Right lobe of liver (tissue), 6 donors: ENCODE measurements at regions not wholly inside any gene's neighbourhood (a gene's known extent, or its start where the extent isn't known, plus 50 kb on each side); places are given as distances from the start of the nearest gene placed in this dataset.

Experiments
- ATAC-seq, 4 donors: fragments of 200-7000 bp; cut with Tn5 transposase; one replicate each; pipeline ENCODE4 v1.9.1; 2020; ENCODE audit warnings: mild to moderate bottlenecking in 4 of 4, moderate library complexity in 4 of 4
- DNase-seq, 3 donors: peaks; one replicate each; pipeline ENCODE4 v3.0.0-alpha.2; 2020
- H3K27ac ChIP-seq, 3 donors: fragments of 200-600 bp; one replicate each; pipeline ENCODE4 v1.8.0; 2022
- H3K27me3 ChIP-seq, 2 donors: fragments of 200-600 bp; one replicate each; pipeline ENCODE4 v1.8.0; 2022
- H3K36me3 ChIP-seq, 4 donors: fragments of 200-600 bp; sonication (generic) in 1 of 4; one replicate each; pipeline versions ENCODE4 v1.5.1 to v1.8.0; 2017 to 2022; ENCODE audit warnings: control low read depth in 1 of 4
- H3K4me1 ChIP-seq, 4 donors: fragments of 200-600 bp; sonication (generic) in 1 of 4; one replicate each; pipeline versions ENCODE4 v1.5.1 to v1.8.0; 2017 to 2022; ENCODE audit warnings: control low read depth in 1 of 4
- H3K4me3 ChIP-seq, 3 donors: fragments of 200-600 bp; one replicate each; pipeline ENCODE4 v1.8.0; 2022
- H3K9me3 ChIP-seq, 4 donors: fragments of 200-600 bp; sonication (generic) in 1 of 4; one replicate each; pipeline versions ENCODE4 v1.5.1 to v1.8.0; 2017 to 2022; ENCODE audit warnings: control low read depth in 1 of 4
- CTCF ChIP-seq, 4 donors: fragments of 200-600 bp in 3 of 4; fragments of 450-650 bp in 1 of 4; IDR thresholded peaks; one replicate each; pipeline versions ENCODE4 v1.5.1 to v1.8.0; 2016 to 2022; ENCODE audit warnings: antibody characterized with exemption in 4 of 4, mild to moderate bottlenecking in 2 of 4
- POLR2A ChIP-seq: fragments of 450-650 bp; IDR thresholded peaks from one replicate; pipeline ENCODE4 v1.6.1; 2017; ENCODE audit warnings: antibody characterized with exemption, mild to moderate bottlenecking
- WGBS: methylation state at CpG from one replicate; pipeline ENCODE4 v1.1.6; 2018; ENCODE audit warnings: low coverage, low lambda C conversion rate; ENCODE audit not compliant: insufficient coverage; ENCODE audit errors: missing lambda C conversion rate; 5-methylcytosine and 5-hydroxymethylcytosine counted together
- intact Hi-C, 2 donors: fragments of 100-400 bp; cut with DNase I; formaldehyde crosslinking; loops; one replicate each; pipeline versions ENCODE4 v1.11.2 to v1.14.1; 2022
- donor health status: DM: no; HTN: yes; CAD: no.
- donor health status: DM: no; HTN: no; CAD: no.
- donor health status: DM: no; HTN: no; CAD: no.
- donor health status: DM: no; HTN: yes; CAD: no.
- donor health status: DM: no; HTN: yes; CAD: no.

GRCh38 chr3:56856752-56857151, 55.0 kb upstream of the ARHGEF3 start:
- no peak overlapping the region for H3K27ac ChIP-seq
- ATAC-seq (no peak), DNase-seq (no peak)
- TF ChIP-seq CTCF (IDR thresholded peaks at IDR 0.05): no peak
- TF ChIP-seq POLR2A: no peak
- no peaks in the 10 kb centered on the region for H3K4me1 ChIP-seq
- intact Hi-C loops: no loop called here
- H3K9me3 ChIP-seq: no peaks in the 10 kb centered on the region
- no peak overlapping the region for H3K4me3 ChIP-seq
- H3K36me3 ChIP-seq: no peaks in the 10 kb centered on the region
- no peaks in the 10 kb centered on the region for H3K27me3 ChIP-seq

- TF ChIP-seq POLR2A (no peak), CTCF (IDR thresholded peaks at IDR 0.05) (peak; percentile 11 to 38 (median 29))
- intact Hi-C loops: no loop called here
- Histone ChIP-seq H3K9me3 (no peaks in the 10 kb centered on the region), H3K36me3 (no peaks in the 10 kb centered on the region), H3K27me3 (no peaks in the 10 kb centered on the region), H3K4me3 (no peak overlapping the region), H3K4me1 (no peaks in the 10 kb centered on the region), H3K27ac (no peak overlapping the region)
- WGBS: 55% methylated on average over 9 of the region's 9 CpGs
- peak; percentile 43 to 65 (median 56) for ATAC-seq
- DNase-seq: peak in 1 of 3 donors; percentile 37
Observed at GRCh38 chr3:56855856-56856512, 54.2 kb upstream of the ARHGEF3 start.

- intact Hi-C loops: no loop called here
- ATAC-seq (no peak), DNase-seq (no peak)
- Histone ChIP-seq H3K27ac (no peak overlapping the region), H3K36me3 (no peaks in the 10 kb centered on the region), H3K4me1 (no peaks in the 10 kb centered on the region), H3K27me3 (no peaks in the 10 kb centered on the region), H3K9me3 (no peaks in the 10 kb centered on the region), H3K4me3 (no peak overlapping the region)
- WGBS: 63% methylated on average over 4 of the region's 5 CpGs
- no peak for TF ChIP-seq CTCF (IDR thresholded peaks at IDR 0.05)
Observed at GRCh38 chr3:56854856-56855611, 53.3 kb upstream of the ARHGEF3 start.

- DNase-seq: no peak
- Histone ChIP-seq H3K9me3 (no peaks in the 10 kb centered on the region), H3K36me3 (no peaks in the 10 kb centered on the region), H3K27ac (no peak overlapping the region), H3K4me1 (no peaks in the 10 kb centered on the region), H3K27me3 (no peaks in the 10 kb centered on the region), H3K4me3 (no peak overlapping the region)
- TF ChIP-seq POLR2A (no peak), CTCF (IDR thresholded peaks at IDR 0.05) (no peak)
- no peak for ATAC-seq
- intact Hi-C loops: no loop called here
- WGBS: 78% methylated on average over 7 of the region's 9 CpGs
Observed at GRCh38 chr3:56851966-56852884, 50.5 kb upstream of the ARHGEF3 start.
